PC-9 (cell line): ENCODE measurements at regions not wholly inside any gene's neighbourhood (a gene's known extent, or its start where the extent isn't known, plus 50 kb on each side); places are given as distances from the start of the nearest gene placed in this dataset.

Experiments used
- BruUV-seq: library from RNA; stranded (reverse); fragments of 400-500 nt; replicated peaks from 2 replicates; lab custom pipeline; 2021; lab: Mats Ljungman, UMichigan
- CTCF ChIA-PET: fragments of 300-600 bp; sonication (Branson Sonifier 250); formaldehyde crosslinking; loops from one replicate; lab custom pipeline; 2022; ENCODE audit warnings: antibody characterized with exemption; lab: Charles Lee
- POLR2A ChIA-PET: fragments of 300-600 bp; sonication (Branson Sonifier 250); formaldehyde crosslinking; loops from one replicate; lab custom pipeline; 2022; ENCODE audit warnings: antibody characterized with exemption; ENCODE audit not compliant: unreplicated experiment; lab: Charles Lee
- DNase-seq, 2 experiments: peaks; one replicate each; pipeline versions ENCODE4 v3.0.0 to v3.0.0-alpha.2; 2015 to 2022; ENCODE audit warnings: mixed read lengths in 1 of 2
- H2AFZ ChIP-seq: fragments of 200-600 bp; sonication (generic); 2 replicates; pipeline ENCODE4 v1.8.1; 2017; ENCODE audit warnings: antibody characterized with exemption
- H3F3A ChIP-seq: fragments of 200-600 bp; sonication (generic); 2 replicates; pipeline ENCODE4 v1.8.1; 2017; ENCODE audit warnings: antibody characterized with exemption, mild to moderate bottlenecking, low read depth; ENCODE audit not compliant: insufficient read depth
- H3K27ac ChIP-seq: fragments of 200-600 bp; sonication (generic); 2 replicates; pipeline ENCODE4 v1.6.1; 2016; ENCODE audit warnings: mixed run types
- H3K27me3 ChIP-seq: fragments of 200-600 bp; sonication (generic); 2 replicates; pipeline ENCODE4 v1.6.1; 2016; ENCODE audit warnings: low read depth, mixed run types; ENCODE audit not compliant: insufficient read depth
- H3K36me3 ChIP-seq: fragments of 200-600 bp; sonication (generic); 2 replicates; pipeline ENCODE4 v1.6.1; 2016; ENCODE audit warnings: low read depth, mixed run types
- H3K4me1 ChIP-seq: fragments of 200-600 bp; sonication (generic); replicated peaks from 2 replicates; pipeline ENCODE4 v1.6.1; 2016; ENCODE audit warnings: mixed run types; ENCODE audit not compliant: insufficient read depth
- H3K4me2 ChIP-seq: fragments of 200-600 bp; sonication (generic); 2 replicates; pipeline ENCODE4 v1.6.1; 2017; ENCODE audit warnings: mixed run types
- H3K4me3 ChIP-seq: fragments of 200-600 bp; sonication (generic); 2 replicates; pipeline ENCODE4 v1.6.1; 2016; ENCODE audit warnings: mixed run types
- H3K79me2 ChIP-seq: fragments of 200-600 bp; sonication (generic); 2 replicates; pipeline ENCODE4 v1.6.1; 2017; ENCODE audit warnings: low read depth, mixed run types
- H3K9me2 ChIP-seq: fragments of 200-600 bp; sonication (generic); 2 replicates; pipeline ENCODE4 v1.8.1; 2017; ENCODE audit warnings: mild to moderate bottlenecking; ENCODE audit not compliant: insufficient read depth
- H3K9me3 ChIP-seq: fragments of 200-600 bp; sonication (generic); 2 replicates; pipeline ENCODE4 v1.8.1; 2016; ENCODE audit warnings: low read depth; ENCODE audit not compliant: insufficient read depth
- H4K20me1 ChIP-seq: fragments of 200-600 bp; sonication (generic); 2 replicates; pipeline ENCODE4 v1.8.1; 2017; ENCODE audit not compliant: insufficient read depth
- CTCF ChIP-seq: fragments of 200-600 bp; sonication (generic); conservative IDR thresholded peaks from 2 replicates; pipeline ENCODE4 v1.6.1; 2017; ENCODE audit warnings: mixed run types, antibody characterized with exemption, mild to moderate bottlenecking, moderate library complexity
- EZH2 ChIP-seq: fragments of 200-600 bp; sonication (generic); IDR thresholded peaks from 2 replicates; pipeline ENCODE4 v1.8.0; 2017; ENCODE audit warnings: antibody characterized with exemption, low read depth
- intact Hi-C: fragments of 100-400 bp; cut with micrococcal nuclease; formaldehyde crosslinking; loops from one replicate; pipeline ENCODE4 v1.10.0; 2022; ENCODE audit not compliant: unreplicated experiment

- Histone ChIP-seq H2AFZ (no peak overlapping the region), H3K27ac (no peak overlapping the region), H3K4me3 (no peak overlapping the region), H3K4me1 (no peaks in the 10 kb centered on the region), H3F3A (no peaks in the 10 kb centered on the region), H4K20me1 (no peaks in the 10 kb centered on the region), H3K9me3 (no peaks in the 10 kb centered on the region), H3K9me2 (no peaks in the 10 kb centered on the region), H3K27me3 (no peaks in the 10 kb centered on the region), H3K79me2 (no peaks in the 10 kb centered on the region), H3K4me2 (no peak overlapping the region), H3K36me3 (no peaks in the 10 kb centered on the region)
- DNase-seq, result no peak
- POLR2A ChIA-PET, result no interaction called here
- intact Hi-C loops, result no loop called here
- CTCF ChIA-PET, result no interaction called here
- no TSS peak for BruUV-seq
- no peak for TF ChIP-seq CTCF
- no peak for TF ChIP-seq EZH2
These were observed 2127.8 kb upstream of the CELF4 start for GRCh38 chr18:39693359-39693758.

- Histone ChIP-seq H3K9me3 (no peaks in the 10 kb centered on the region), H3K4me3 (no peak overlapping the region), H2AFZ (no peak overlapping the region), H4K20me1 (no peaks in the 10 kb centered on the region), H3F3A (no peaks in the 10 kb centered on the region), H3K36me3 (no peaks in the 10 kb centered on the region), H3K79me2 (no peaks in the 10 kb centered on the region), H3K27ac (no peak overlapping the region), H3K9me2 (no peaks in the 10 kb centered on the region), H3K27me3 (no peaks in the 10 kb centered on the region), H3K4me2 (no peak overlapping the region), H3K4me1 (no peaks in the 10 kb centered on the region)
- intact Hi-C loops, result no loop called here
- POLR2A ChIA-PET, result no interaction called here
- TF ChIP-seq CTCF (no peak), EZH2 (no peak)
- no peak for DNase-seq
- no TSS peak for BruUV-seq
- CTCF ChIA-PET, result no interaction called here
These were observed 2126.9 kb upstream of the CELF4 start for GRCh38 chr18:39692367-39693015.

GRCh38 chr18:39685303-39685902, 2119.8 kb upstream of the CELF4 start:
- Histone ChIP-seq H3K36me3 (no peaks in the 10 kb centered on the region), H3F3A (no peaks in the 10 kb centered on the region), H3K4me3 (no peak overlapping the region), H4K20me1 (no peaks in the 10 kb centered on the region), H2AFZ (no peak overlapping the region), H3K4me2 (no peak overlapping the region), H3K27me3 (no peaks in the 10 kb centered on the region), H3K9me2 (no peaks in the 10 kb centered on the region), H3K79me2 (no peaks in the 10 kb centered on the region), H3K27ac (no peak overlapping the region), H3K9me3 (no peaks in the 10 kb centered on the region), H3K4me1 (no peaks in the 10 kb centered on the region)
- CTCF ChIA-PET, result no interaction called here
- intact Hi-C loops, result no loop called here
- no peak for TF ChIP-seq CTCF
- no peak for TF ChIP-seq EZH2
- POLR2A ChIA-PET, result interaction anchor here (0.6 kb wide), 1 partner anchor 1250 kb away, joined by 3 read pairs; no protein-coding TSS in a partner anchor
- no TSS peak for BruUV-seq
- no peak for DNase-seq
